ENCODE measurements at regions not wholly inside any gene's neighbourhood (a gene's known extent, or its start where the extent isn't known, plus 50 kb on each side); places are given as distances from the start of the nearest gene placed in this dataset.

DNA sequence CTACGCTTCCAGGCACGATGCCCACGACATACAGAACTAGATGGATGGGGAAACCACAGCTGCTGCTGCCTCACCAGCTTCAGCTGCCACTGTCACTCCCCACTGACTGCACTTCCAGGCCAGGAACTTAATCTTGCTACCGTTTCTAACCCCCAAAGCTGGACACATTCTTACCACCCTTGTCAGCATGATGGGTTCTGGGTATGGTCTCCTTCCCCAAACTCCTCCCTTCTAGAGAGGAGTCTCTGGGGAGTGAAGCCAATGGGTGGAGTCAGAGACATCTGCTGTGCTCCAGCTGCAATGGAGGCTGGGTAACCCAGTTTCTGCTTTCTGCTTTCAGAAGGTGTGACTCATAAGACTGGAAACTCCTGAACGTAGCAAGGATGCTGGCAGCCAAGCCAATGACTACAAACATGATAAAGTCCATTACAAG is 87.0 kb upstream of the THY1 start:
- no peak for DNase-seq (ENCODE audit: low read depth, low spot score)
- H3K9ac ChIP-seq (ENCODE audit: insufficient read length): no peak overlapping the region
- H3K9me3 ChIP-seq (ENCODE audit: low read depth, low read length): no peaks in the 10 kb centered on the region
- H3K36me3 ChIP-seq (ENCODE audit: insufficient read depth, low read length): no peaks in the 10 kb centered on the region
- TF ChIP-seq FOXP2 (optimal IDR thresholded peaks at IDR 0.05; ENCODE audit: control extremely low read depth, extremely low read length, insufficient read depth) (no peak), POLR2AphosphoS5 (IDR thresholded peaks at IDR 0.05; ENCODE audit: borderline replicate concordance, low read depth, low read length) (no peak), EZH2 (IDR thresholded peaks at IDR 0.05) (no peak)
- no peak overlapping the region for H3K4me3 ChIP-seq
- no peak overlapping the region for H3K27ac ChIP-seq

DNA sequence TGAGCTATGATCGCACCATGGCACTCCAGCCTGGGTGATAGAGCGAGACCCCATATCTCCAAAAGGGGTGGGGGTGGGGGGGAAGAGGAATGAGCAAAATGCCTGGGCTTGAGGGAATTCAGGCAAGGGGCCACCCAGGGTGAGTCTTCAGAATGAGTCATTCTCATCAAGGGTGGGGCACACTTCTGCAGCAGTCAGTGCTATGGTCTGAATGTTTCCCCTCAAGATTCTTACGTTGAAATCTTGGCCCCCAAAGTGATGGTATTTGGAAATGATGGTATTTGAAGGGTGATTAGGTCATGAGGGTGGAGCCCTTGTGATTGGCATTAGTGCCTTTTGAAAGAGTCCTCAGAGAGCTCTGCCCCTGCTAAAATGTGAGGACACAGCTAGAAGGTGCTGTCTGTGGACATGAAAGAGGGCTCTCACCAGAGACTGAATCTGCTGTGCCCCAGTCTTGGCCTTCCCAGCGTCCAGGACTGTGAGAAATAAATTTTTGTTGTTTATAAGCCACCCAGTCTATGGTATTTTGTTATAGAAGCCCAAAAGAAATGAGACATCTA is 86.4 kb upstream of the THY1 start:
- Histone ChIP-seq H3K4me3 (no peak overlapping the region), H3K9me3 (ENCODE audit: low read depth, low read length) (no peaks in the 10 kb centered on the region), H3K27ac (no peak overlapping the region), H3K9ac (ENCODE audit: insufficient read length) (no peak overlapping the region), H3K36me3 (ENCODE audit: insufficient read depth, low read length) (no peaks in the 10 kb centered on the region)
- no peak for DNase-seq (ENCODE audit: low read depth, low spot score)
- TF ChIP-seq EZH2 (IDR thresholded peaks at IDR 0.05): no peak
- no peak for TF ChIP-seq FOXP2 (optimal IDR thresholded peaks at IDR 0.05; ENCODE audit: control extremely low read depth, extremely low read length, insufficient read depth)
- TF ChIP-seq POLR2AphosphoS5 (IDR thresholded peaks at IDR 0.05; ENCODE audit: borderline replicate concordance, low read depth, low read length): no peak

DNA sequence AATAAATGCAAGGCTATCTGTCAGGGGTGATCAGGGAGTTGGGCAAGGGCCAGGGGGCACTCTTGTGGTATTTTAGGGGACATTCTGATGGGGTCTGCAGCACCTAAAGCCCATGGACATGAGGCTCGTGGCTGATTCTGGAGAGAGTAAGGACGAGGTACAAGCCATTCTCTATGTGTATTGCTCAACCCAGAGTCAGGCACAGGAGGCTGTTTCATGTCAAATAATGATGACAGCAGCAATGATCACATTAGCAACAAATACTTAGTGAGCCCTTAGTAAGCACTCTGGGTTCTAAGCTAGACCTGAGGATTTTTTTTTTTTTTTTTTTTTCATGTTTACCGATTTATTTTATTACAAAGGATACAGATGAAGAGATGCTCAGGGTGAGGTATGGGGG is 83.5 kb upstream of the THY1 start:
- no peak overlapping the region for H3K9ac ChIP-seq (ENCODE audit: insufficient read length)
- H3K36me3 ChIP-seq (ENCODE audit: insufficient read depth, low read length): no peaks in the 10 kb centered on the region
- H3K4me3 ChIP-seq: no peak overlapping the region
- TF ChIP-seq FOXP2 (optimal IDR thresholded peaks at IDR 0.05; ENCODE audit: control extremely low read depth, extremely low read length, insufficient read depth) (no peak), EZH2 (IDR thresholded peaks at IDR 0.05) (no peak), POLR2AphosphoS5 (IDR thresholded peaks at IDR 0.05; ENCODE audit: borderline replicate concordance, low read depth, low read length) (no peak)
- no peak for DNase-seq (ENCODE audit: low read depth, low spot score)
- H3K27ac ChIP-seq: no peak overlapping the region
- no peaks in the 10 kb centered on the region for H3K9me3 ChIP-seq (ENCODE audit: low read depth, low read length)

DNA sequence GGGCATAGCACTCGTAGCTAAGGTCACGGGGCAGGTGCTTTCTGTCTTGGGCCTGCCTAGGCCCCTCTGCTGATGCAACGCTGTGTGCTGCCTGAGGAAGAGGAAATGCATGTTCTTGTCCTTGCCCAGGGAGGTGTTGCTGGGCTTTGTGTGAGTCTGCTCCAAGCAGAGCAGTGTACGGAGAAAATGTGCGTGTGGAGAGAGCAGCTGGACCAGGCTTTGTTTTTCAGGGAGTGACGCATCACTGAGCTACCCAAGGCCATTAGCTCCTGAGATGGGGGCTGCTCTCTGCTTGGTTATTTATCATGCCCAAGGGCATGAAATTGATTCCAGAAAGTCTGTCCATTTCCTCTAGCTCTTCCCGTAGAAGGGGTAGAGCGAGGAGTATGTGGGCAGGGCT is 82.9 kb upstream of the THY1 start:
- no peak for TF ChIP-seq EZH2 (IDR thresholded peaks at IDR 0.05)
- no peak for TF ChIP-seq FOXP2 (optimal IDR thresholded peaks at IDR 0.05; ENCODE audit: control extremely low read depth, extremely low read length, insufficient read depth)
- TF ChIP-seq POLR2AphosphoS5 (IDR thresholded peaks at IDR 0.05; ENCODE audit: borderline replicate concordance, low read depth, low read length): no peak
- Histone ChIP-seq H3K9ac (ENCODE audit: insufficient read length) (no peak overlapping the region), H3K4me3 (no peak overlapping the region), H3K9me3 (ENCODE audit: low read depth, low read length) (no peaks in the 10 kb centered on the region), H3K27ac (no peak overlapping the region), H3K36me3 (ENCODE audit: insufficient read depth, low read length) (no peaks in the 10 kb centered on the region)
- no peak for DNase-seq (ENCODE audit: low read depth, low spot score)

DNA sequence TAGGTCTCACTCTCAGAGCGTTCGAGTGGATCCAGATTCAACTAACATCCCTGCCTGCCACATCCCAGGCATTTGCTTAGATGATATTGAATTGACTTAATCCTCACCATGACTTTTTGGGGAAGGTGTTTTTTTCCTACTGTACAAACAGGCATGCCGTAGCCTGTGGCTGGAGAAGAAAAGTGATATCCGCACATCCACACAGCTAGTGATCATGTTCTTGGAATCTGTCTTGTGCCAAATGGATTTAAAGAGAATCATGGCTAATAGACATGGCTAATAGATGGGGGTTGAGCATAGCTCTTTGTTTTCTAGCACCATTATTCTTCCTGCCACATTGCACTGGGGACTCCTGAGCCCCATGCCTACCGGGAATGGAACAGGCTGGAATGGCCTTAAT is 82.1 kb upstream of the THY1 start:
- Histone ChIP-seq H3K9ac (ENCODE audit: insufficient read length) (no peak overlapping the region), H3K36me3 (ENCODE audit: insufficient read depth, low read length) (no peaks in the 10 kb centered on the region), H3K4me3 (no peak overlapping the region), H3K27ac (no peak overlapping the region), H3K9me3 (ENCODE audit: low read depth, low read length) (no peaks in the 10 kb centered on the region)
- TF ChIP-seq FOXP2 (optimal IDR thresholded peaks at IDR 0.05; ENCODE audit: control extremely low read depth, extremely low read length, insufficient read depth) (no peak), EZH2 (IDR thresholded peaks at IDR 0.05) (no peak), POLR2AphosphoS5 (IDR thresholded peaks at IDR 0.05; ENCODE audit: borderline replicate concordance, low read depth, low read length) (no peak)
- DNase-seq (ENCODE audit: low read depth, low spot score): no peak

DNA sequence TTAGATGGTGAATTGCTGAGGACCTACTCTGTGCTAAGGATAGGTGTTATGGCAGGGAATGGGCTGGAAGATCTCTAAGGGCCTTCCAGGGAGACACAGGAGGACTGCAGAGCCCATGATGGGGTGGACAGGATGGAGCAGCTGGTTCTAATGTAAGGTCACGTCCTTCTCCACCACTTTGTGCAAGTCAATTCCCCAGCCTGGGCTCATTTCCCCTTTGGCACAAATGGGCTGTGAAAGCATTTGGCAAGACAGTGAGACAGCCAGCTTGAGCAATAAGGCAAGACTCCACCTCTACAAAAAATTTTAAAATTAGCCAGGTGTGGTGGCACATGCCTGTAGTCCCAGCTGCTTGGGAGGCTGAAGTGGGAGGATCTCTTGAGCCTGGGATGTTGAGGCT is 81.4 kb upstream of the THY1 start:
- Histone ChIP-seq H3K9me3 (ENCODE audit: low read depth, low read length) (no peaks in the 10 kb centered on the region), H3K27ac (no peak overlapping the region), H3K4me3 (no peak overlapping the region), H3K9ac (ENCODE audit: insufficient read length) (no peak overlapping the region), H3K36me3 (ENCODE audit: insufficient read depth, low read length) (no peaks in the 10 kb centered on the region)
- DNase-seq (ENCODE audit: low read depth, low spot score): no peak
- TF ChIP-seq FOXP2 (optimal IDR thresholded peaks at IDR 0.05; ENCODE audit: control extremely low read depth, extremely low read length, insufficient read depth): no peak
- no peak for TF ChIP-seq EZH2 (IDR thresholded peaks at IDR 0.05)
- no peak for TF ChIP-seq POLR2AphosphoS5 (IDR thresholded peaks at IDR 0.05; ENCODE audit: borderline replicate concordance, low read depth, low read length)

DNA sequence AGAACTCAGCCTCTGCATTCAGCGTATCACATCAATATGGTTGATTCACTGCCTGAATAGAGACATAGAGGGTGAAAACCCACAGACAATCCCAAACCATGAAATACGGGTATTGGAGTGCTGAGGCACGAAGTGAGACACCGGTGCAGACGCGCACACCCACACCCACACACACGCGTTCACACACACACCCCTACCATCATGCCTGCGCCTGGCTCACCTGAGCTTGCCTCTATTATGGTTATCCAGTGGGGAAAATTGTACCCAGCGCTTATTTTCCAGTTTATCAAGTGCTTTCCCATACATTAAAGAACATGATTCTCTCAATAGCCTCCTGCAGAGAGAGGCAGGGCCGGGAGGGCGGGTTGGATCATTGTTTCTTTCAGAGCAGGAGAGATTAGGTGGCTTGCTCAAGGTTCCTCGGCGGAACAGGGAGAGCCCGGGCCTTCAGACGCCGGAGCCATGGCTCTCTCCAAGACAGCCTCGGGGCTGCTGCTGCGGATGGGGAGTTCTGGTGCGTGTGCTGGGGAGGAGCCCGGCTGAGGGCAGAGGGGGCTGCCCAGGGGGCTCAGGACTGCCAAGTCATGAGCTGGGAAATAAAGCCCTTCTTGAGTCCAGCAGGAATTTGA is 78.9 kb upstream of the THY1 start:
- DNase-seq (ENCODE audit: low read depth, low spot score): no peak
- no peak overlapping the region for H3K27ac ChIP-seq
- no peak overlapping the region for H3K4me3 ChIP-seq
- no peaks in the 10 kb centered on the region for H3K9me3 ChIP-seq (ENCODE audit: low read depth, low read length)
- no peaks in the 10 kb centered on the region for H3K36me3 ChIP-seq (ENCODE audit: insufficient read depth, low read length)
- TF ChIP-seq POLR2AphosphoS5 (IDR thresholded peaks at IDR 0.05; ENCODE audit: borderline replicate concordance, low read depth, low read length) (no peak), EZH2 (IDR thresholded peaks at IDR 0.05) (no peak), FOXP2 (optimal IDR thresholded peaks at IDR 0.05; ENCODE audit: control extremely low read depth, extremely low read length, insufficient read depth) (no peak)
- no peak overlapping the region for H3K9ac ChIP-seq (ENCODE audit: insufficient read length)

DNA sequence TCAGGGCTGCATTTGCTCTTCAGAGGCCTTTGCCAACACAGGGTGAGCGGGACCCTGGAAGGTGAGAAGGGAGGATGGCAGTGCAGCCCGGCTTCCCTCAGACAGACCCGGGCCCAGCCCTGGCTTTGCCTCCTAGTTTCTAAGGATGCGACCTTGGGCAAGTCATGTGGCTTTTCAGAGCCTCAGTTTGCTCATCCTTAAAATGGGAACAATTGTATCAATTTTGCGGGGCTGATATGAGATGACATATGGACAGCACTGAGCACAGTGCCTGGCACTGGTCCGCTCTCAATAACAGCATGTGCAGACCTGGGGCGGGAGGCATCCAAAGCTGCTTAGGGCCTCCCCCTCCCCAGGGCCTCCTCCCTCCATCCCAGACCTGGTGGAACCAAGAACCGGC is 74.7 kb upstream of the THY1 start:
- TF ChIP-seq POLR2AphosphoS5 (IDR thresholded peaks at IDR 0.05; ENCODE audit: borderline replicate concordance, low read depth, low read length): no peak
- no peak for TF ChIP-seq EZH2 (IDR thresholded peaks at IDR 0.05)
- TF ChIP-seq FOXP2 (optimal IDR thresholded peaks at IDR 0.05; ENCODE audit: control extremely low read depth, extremely low read length, insufficient read depth): no peak
- Histone ChIP-seq H3K36me3 (ENCODE audit: insufficient read depth, low read length) (no peaks in the 10 kb centered on the region), H3K9me3 (ENCODE audit: low read depth, low read length) (no peaks in the 10 kb centered on the region), H3K27ac (no peak overlapping the region), H3K9ac (ENCODE audit: insufficient read length) (no peak overlapping the region), H3K4me3 (no peak overlapping the region)
- DNase-seq (ENCODE audit: low read depth, low spot score): no peak

DNA sequence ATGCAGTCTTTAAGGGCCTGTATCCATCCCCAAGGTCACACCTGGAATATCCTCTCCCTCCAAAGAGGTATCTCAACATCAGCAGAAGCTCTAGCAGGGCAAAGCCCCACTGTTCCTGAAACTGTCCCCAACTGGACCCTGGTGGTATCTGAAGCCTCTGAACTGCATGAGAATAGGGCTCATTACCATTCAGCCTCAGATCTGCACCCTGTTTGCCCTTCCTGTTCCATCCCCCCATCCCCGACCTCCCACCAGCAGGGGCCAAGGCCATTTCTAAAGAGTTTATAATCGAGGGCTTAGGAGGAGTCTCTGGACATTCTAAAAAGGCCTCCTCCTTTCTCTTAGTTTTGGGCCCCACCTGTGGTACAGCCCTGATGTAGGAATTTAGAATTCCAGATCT is 74.0 kb upstream of the THY1 start:
- no peak overlapping the region for H3K4me3 ChIP-seq
- H3K27ac ChIP-seq: no peak overlapping the region
- TF ChIP-seq FOXP2 (optimal IDR thresholded peaks at IDR 0.05; ENCODE audit: control extremely low read depth, extremely low read length, insufficient read depth) (no peak), EZH2 (IDR thresholded peaks at IDR 0.05) (no peak), POLR2AphosphoS5 (IDR thresholded peaks at IDR 0.05; ENCODE audit: borderline replicate concordance, low read depth, low read length) (no peak)
- DNase-seq (ENCODE audit: low read depth, low spot score): no peak
- H3K36me3 ChIP-seq (ENCODE audit: insufficient read depth, low read length): no peaks in the 10 kb centered on the region
- no peaks in the 10 kb centered on the region for H3K9me3 ChIP-seq (ENCODE audit: low read depth, low read length)
- no peak overlapping the region for H3K9ac ChIP-seq (ENCODE audit: insufficient read length)

Measured in SK-N-MC (cell line).